ENCODE measurements at regions not wholly inside any gene's neighbourhood (a gene's known extent, or its start where the extent isn't known, plus 50 kb on each side); places are given as distances from the start of the nearest gene placed in this dataset.

DNA sequence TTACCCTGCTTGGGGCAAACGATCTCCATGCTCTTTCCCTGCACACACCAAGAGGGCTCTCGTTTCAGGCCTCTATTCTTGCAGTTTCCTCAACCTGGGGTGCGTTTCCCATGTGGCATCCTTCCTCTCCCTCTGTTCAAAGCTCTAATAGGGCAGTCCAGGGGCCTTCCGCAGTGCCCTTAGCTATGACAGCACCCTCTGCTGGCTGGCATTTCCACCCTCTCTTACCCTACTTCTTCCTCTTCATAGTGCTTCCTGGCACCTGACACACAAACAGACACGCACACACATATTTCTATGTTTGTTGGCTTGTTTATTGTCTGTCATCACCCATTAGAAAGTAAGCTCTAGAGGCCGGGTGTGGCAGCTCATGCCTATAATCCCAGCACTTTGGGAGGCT lies 294.0 kb downstream of the CLIC5 start:
- Histone ChIP-seq H3K36me3 (no peaks in the 10 kb centered on the region), H3K27ac (no peak overlapping the region), H3K4me1 (peaks cover 6% of the 10 kb centered on the region), H3K4me3 (no peak overlapping the region), H3K27me3 (no peaks in the 10 kb centered on the region), H3K9me3 (no peaks in the 10 kb centered on the region)
- TF ChIP-seq POLR2A (IDR thresholded peaks at IDR 0.05) = no peak
- no peak for TF ChIP-seq EP300 (IDR thresholded peaks at IDR 0.05)
- no peak for DNase-seq (ENCODE audit: low spot score in 2 of 2)
- 84% methylated on average over 6 of the region's 6 CpGs for WGBS

DNA sequence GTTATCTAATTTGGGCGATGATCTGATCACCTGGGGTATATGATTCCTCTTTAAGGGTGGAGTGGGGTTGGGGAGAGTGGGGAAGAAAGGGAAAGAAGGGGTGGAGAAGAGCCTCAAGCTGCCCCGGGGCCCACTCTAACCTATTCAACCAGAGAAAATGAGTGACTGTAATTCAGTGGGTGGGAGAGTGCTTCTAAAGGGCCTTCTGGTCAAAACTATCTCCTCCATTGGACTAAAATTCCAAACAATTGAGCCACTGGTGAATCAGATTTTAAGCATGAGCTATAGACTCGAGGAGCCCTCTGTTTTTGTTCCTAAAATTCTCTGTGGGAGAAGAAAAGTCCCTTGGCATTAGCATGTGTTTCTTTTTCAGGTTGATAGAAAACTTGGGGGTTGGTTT lies 296.8 kb downstream of the CLIC5 start:
- no peaks in the 10 kb centered on the region for H3K9me3 ChIP-seq
- WGBS = 96% methylated on average over 3 of the region's 3 CpGs
- peaks cover 10% of the 10 kb centered on the region for H3K4me1 ChIP-seq
- no peak for DNase-seq (ENCODE audit: low spot score in 2 of 2)
- no peak overlapping the region for H3K4me3 ChIP-seq
- TF ChIP-seq, protein P1, sequence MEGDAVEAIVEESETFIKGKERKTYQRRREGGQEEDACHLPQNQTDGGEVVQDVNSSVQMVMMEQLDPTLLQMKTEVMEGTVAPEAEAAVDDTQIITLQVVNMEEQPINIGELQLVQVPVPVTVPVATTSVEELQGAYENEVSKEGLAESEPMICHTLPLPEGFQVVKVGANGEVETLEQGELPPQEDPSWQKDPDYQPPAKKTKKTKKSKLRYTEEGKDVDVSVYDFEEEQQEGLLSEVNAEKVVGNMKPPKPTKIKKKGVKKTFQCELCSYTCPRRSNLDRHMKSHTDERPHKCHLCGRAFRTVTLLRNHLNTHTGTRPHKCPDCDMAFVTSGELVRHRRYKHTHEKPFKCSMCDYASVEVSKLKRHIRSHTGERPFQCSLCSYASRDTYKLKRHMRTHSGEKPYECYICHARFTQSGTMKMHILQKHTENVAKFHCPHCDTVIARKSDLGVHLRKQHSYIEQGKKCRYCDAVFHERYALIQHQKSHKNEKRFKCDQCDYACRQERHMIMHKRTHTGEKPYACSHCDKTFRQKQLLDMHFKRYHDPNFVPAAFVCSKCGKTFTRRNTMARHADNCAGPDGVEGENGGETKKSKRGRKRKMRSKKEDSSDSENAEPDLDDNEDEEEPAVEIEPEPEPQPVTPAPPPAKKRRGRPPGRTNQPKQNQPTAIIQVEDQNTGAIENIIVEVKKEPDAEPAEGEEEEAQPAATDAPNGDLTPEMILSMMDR (IDR thresholded peaks at IDR 0.05) = no peak
- TF ChIP-seq POLR2A (IDR thresholded peaks at IDR 0.05) = no peak
- TF ChIP-seq EP300 (IDR thresholded peaks at IDR 0.05) = no peak
- TF ChIP-seq POLR2AphosphoS5 (IDR thresholded peaks at IDR 0.05) = no peak
- no peaks in the 10 kb centered on the region for H3K27me3 ChIP-seq
- H3K36me3 ChIP-seq = no peaks in the 10 kb centered on the region
- no peak overlapping the region for H3K27ac ChIP-seq

DNA sequence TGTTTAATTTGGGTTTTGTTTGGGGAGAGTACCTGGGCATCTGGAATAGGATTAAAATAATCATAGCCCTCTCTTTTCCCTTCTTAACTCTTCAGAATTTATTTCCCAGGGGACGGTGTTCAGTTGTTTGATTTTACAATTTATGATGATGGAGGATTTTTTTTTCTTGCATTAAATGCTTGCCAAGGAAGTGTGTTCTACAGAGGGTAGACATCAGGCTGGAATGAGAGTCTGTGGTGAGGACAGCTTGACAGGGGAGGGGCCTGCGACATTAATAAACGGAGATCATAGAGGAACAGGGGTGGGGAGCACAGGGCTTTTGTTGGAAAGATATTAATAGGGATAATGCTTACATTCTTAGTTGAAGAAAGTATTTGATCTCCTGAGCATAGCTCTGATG lies 297.5 kb downstream of the CLIC5 start:
- no peak overlapping the region for H3K4me3 ChIP-seq
- TF ChIP-seq POLR2AphosphoS5 (IDR thresholded peaks at IDR 0.05) = no peak
- TF ChIP-seq, protein P1 (IDR thresholded peaks at IDR 0.05) = no peak
- no peak for TF ChIP-seq POLR2A (IDR thresholded peaks at IDR 0.05)
- no peak for TF ChIP-seq EP300 (IDR thresholded peaks at IDR 0.05)

DNA sequence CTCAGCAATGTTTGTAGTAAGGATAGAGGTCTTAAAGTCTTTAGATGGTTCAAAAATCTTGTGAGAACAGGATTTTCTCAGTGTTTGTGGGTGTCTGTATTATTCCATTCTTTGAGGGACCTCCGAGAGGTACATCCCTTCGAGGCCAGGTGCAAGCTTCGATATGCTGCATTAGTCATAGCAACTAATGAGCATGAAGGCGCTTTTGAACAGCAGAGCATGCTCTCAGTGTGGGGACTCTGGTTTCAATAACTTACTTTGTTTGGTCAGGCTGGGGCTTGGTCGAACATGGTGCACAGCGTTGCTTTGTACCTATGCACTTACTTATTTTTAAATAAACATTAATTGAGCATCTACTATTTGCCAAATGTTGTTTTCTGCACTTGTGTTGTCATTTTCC lies 297.9 kb downstream of the CLIC5 start:
- 86% methylated on average over 6 of the region's 6 CpGs for WGBS
- H3K27me3 ChIP-seq = no peaks in the 10 kb centered on the region
- TF ChIP-seq POLR2A (IDR thresholded peaks at IDR 0.05) (no peak), EP300 (IDR thresholded peaks at IDR 0.05) (no peak), POLR2AphosphoS5 (IDR thresholded peaks at IDR 0.05) (no peak)
- TF ChIP-seq, protein P1 (IDR thresholded peaks at IDR 0.05) = no peak

More for the DNA sequence above, 297.5 kb downstream of the CLIC5 start:
- H3K27ac ChIP-seq = no peak overlapping the region
- H3K4me1 ChIP-seq = peaks cover 10% of the 10 kb centered on the region
- H3K36me3 ChIP-seq = no peaks in the 10 kb centered on the region
- WGBS = 80% methylated on average over 3 of the region's 3 CpGs
- no peaks in the 10 kb centered on the region for H3K27me3 ChIP-seq
- DNase-seq (ENCODE audit: low spot score in 2 of 2) = no peak
- no peaks in the 10 kb centered on the region for H3K9me3 ChIP-seq

DNA sequence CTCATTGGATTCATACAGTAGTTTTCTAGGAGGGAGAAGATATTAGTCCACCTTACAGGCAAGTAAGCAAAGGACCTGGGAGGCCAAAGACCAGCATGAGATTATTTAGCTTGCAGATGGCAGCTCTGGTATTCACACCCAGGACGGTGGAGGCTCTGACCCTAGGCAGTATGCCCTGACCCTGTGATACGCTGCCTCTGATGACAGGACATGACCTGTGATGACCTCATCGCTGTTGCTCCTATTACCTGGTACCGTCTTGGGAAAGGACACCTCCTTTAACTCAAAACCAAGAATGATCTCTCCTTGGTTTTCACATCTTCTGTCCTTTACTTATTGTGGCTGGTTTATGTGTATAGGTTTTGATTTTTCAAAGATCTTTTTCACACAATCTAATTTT lies 298.6 kb downstream of the CLIC5 start:
- WGBS = 96% methylated on average over 4 of the region's 4 CpGs
- Histone ChIP-seq H3K4me3 (no peak overlapping the region), H3K36me3 (no peaks in the 10 kb centered on the region), H3K9me3 (no peaks in the 10 kb centered on the region), H3K27ac (no peak overlapping the region), H3K4me1 (peaks cover 10% of the 10 kb centered on the region), H3K27me3 (no peaks in the 10 kb centered on the region)
- TF ChIP-seq POLR2A (IDR thresholded peaks at IDR 0.05) (no peak), POLR2AphosphoS5 (IDR thresholded peaks at IDR 0.05) (no peak), EP300 (IDR thresholded peaks at IDR 0.05) (no peak)
- TF ChIP-seq, protein P1 (IDR thresholded peaks at IDR 0.05) = no peak
- DNase-seq (ENCODE audit: low spot score in 2 of 2) = no peak

More for the DNA sequence above, 297.9 kb downstream of the CLIC5 start:
- Histone ChIP-seq H3K4me1 (peaks cover 10% of the 10 kb centered on the region), H3K36me3 (no peaks in the 10 kb centered on the region), H3K4me3 (no peak overlapping the region), H3K9me3 (no peaks in the 10 kb centered on the region), H3K27ac (no peak overlapping the region)
- DNase-seq (ENCODE audit: low spot score in 2 of 2) = no peak

DNA sequence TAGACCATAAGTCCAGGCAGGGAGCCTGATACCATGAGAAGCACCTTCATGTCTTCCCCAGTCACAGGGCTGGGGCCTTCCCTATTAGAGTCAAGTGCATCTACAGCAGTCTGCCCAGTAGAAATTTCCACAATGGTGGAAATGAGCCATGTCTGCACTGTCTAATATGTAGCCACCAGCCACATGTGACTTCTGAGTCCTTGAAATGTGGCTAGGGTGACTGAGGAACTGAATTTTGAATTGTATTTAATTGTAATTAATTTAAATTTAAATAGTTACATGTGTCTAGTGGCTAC lies 300.2 kb downstream of the CLIC5 start:
- TF ChIP-seq, protein P1 (IDR thresholded peaks at IDR 0.05) = no peak
- no peak for TF ChIP-seq POLR2AphosphoS5 (IDR thresholded peaks at IDR 0.05)
- TF ChIP-seq EP300 (IDR thresholded peaks at IDR 0.05) = no peak
- TF ChIP-seq POLR2A (IDR thresholded peaks at IDR 0.05) = no peak
- Histone ChIP-seq H3K27ac (no peak overlapping the region), H3K27me3 (no peaks in the 10 kb centered on the region), H3K9me3 (no peaks in the 10 kb centered on the region), H3K4me1 (peaks cover 10% of the 10 kb centered on the region), H3K36me3 (no peaks in the 10 kb centered on the region), H3K4me3 (no peak overlapping the region)
- DNase-seq (ENCODE audit: low spot score in 2 of 2) = no peak
